Ovary (tissue), 7 donors: ENCODE measurements at regions not wholly inside any gene's neighbourhood (a gene's known extent, or its start where the extent isn't known, plus 50 kb on each side); places are given as distances from the start of the nearest gene placed in this dataset.

Source experiments
- DNase-seq, 5 donors: peaks; one replicate each; pipeline ENCODE4 v3.0.0-alpha.2; 2019 to 2020
- H3K27ac ChIP-seq, 2 donors: fragments of 200-600 bp; one replicate each; pipeline versions ENCODE4 v1.5.1 to v1.8.0; 2019 to 2022
- H3K27me3 ChIP-seq: fragments of 200-600 bp; one replicate; pipeline ENCODE4 v1.8.0; 2022
- H3K36me3 ChIP-seq: fragments of 200-600 bp; sonication (generic); one replicate; pipeline ENCODE4 v1.5.1; 2019
- H3K4me1 ChIP-seq: one replicate; pipeline ENCODE4 v1.8.1; 2013; ENCODE audit warnings: mild to moderate bottlenecking, moderate library complexity; ENCODE audit not compliant: insufficient read depth
- H3K4me3 ChIP-seq: fragments of 200-600 bp; sonication (generic); one replicate; pipeline ENCODE4 v1.5.1; 2017
- H3K9me3 ChIP-seq, 2 donors: fragments of 200-600 bp in 1 of 2; sonication (generic) in 1 of 2; one replicate each; pipeline versions ENCODE4 v1.5.1 to v1.8.1; 2013 to 2019; ENCODE audit warnings: mild to moderate bottlenecking in 1 of 2, moderate library complexity in 1 of 2
- EP300 ChIP-seq: sonication (generic); formaldehyde crosslinking; IDR thresholded peaks from one replicate; pipeline ENCODE4 v1.6.1; 2017; ENCODE audit warnings: antibody characterized with exemption
- POLR2A ChIP-seq: fragments of 450-650 bp; IDR thresholded peaks from one replicate; pipeline ENCODE4 v1.6.1; 2017; ENCODE audit warnings: antibody characterized with exemption, mild to moderate bottlenecking, moderate library complexity
- WGBS, 3 donors: extraction: QIAGEN DNeasy Blood & Tissue Kit in 1 of 3; methylation state at CpG; one replicate each; pipeline versions ENCODE4 v1.1.5 to v1.1.7; 2013 to 2017; 5-methylcytosine and 5-hydroxymethylcytosine counted together
- intact Hi-C, 4 donors: fragments of 100-400 bp; cut with DNase I; formaldehyde crosslinking; loops; one replicate each; pipeline versions ENCODE4 v1.11.0 to v1.15.1; 2022 to 2023
- TF ChIP-seq, protein P1 (sequence below), 3 donors: fragments of 450-650 bp in 2 of 3; fragments of 200-600 bp in 1 of 3; IDR thresholded peaks; one replicate each; pipeline versions ENCODE4 v1.5.1 to v1.8.0; 2016 to 2022; ENCODE audit warnings: antibody characterized with exemption in 3 of 3, mild to moderate bottlenecking in 1 of 3
- donor health status: DM: no; HTN: no; CAD: no; lungs with moderate emphysema.
- donor health status: DM: no; HTN: no; CAD: no.
- donor health status: Bipolar disorder and iron deficiency.
- donor health status: DM: no; HTN: no; CAD: no.
- donor health status: DM: yes; HTN: yes; CAD: no.

GRCh38 chr5:136674178-136674577 lies 308.8 kb upstream of the TRPC7 start:
- DNase-seq = no peak
- WGBS, 3 donors = 77 to 88% (median 80%) methylated on average over 4 of the region's 4 CpGs
- intact Hi-C loops = no loop called here
- H3K27me3 ChIP-seq = no peaks in the 10 kb centered on the region
- H3K4me3 ChIP-seq = no peak overlapping the region
- H3K27ac ChIP-seq = no peak overlapping the region
- no peaks in the 10 kb centered on the region for H3K9me3 ChIP-seq
- H3K36me3 ChIP-seq = no peaks in the 10 kb centered on the region
- H3K4me1 ChIP-seq = no peaks in the 10 kb centered on the region
- no peak for TF ChIP-seq EP300
- TF ChIP-seq, protein P1, sequence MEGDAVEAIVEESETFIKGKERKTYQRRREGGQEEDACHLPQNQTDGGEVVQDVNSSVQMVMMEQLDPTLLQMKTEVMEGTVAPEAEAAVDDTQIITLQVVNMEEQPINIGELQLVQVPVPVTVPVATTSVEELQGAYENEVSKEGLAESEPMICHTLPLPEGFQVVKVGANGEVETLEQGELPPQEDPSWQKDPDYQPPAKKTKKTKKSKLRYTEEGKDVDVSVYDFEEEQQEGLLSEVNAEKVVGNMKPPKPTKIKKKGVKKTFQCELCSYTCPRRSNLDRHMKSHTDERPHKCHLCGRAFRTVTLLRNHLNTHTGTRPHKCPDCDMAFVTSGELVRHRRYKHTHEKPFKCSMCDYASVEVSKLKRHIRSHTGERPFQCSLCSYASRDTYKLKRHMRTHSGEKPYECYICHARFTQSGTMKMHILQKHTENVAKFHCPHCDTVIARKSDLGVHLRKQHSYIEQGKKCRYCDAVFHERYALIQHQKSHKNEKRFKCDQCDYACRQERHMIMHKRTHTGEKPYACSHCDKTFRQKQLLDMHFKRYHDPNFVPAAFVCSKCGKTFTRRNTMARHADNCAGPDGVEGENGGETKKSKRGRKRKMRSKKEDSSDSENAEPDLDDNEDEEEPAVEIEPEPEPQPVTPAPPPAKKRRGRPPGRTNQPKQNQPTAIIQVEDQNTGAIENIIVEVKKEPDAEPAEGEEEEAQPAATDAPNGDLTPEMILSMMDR (IDR thresholded peaks at IDR 0.05) = no peak
- TF ChIP-seq POLR2A = no peak

DNA sequence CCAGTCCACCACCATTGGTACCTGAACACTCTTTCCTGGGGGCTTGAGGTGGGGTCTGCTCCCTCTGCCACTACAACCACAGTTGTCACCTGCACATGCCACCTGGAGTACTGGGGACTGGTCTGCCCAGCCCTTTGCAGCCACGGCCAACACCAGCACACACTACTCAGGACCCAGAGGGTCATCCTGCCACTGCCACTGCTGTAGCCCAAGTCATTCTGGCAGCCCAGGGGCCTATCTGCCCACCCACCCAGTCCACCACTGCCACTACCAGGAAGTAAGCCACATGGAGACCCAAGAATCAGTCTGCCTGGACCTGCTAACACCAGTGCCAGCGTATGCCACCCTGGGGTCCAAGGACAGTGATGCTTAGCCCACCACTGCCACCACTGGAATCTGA lies 302.4 kb upstream of the TRPC7 start:
- Histone ChIP-seq H3K27me3 (no peaks in the 10 kb centered on the region), H3K4me1 (no peaks in the 10 kb centered on the region), H3K4me3 (no peak overlapping the region), H3K9me3 (no peaks in the 10 kb centered on the region), H3K36me3 (no peaks in the 10 kb centered on the region), H3K27ac (no peak overlapping the region)
- 76 to 82% (median 81%) methylated on average over 2 of the region's 2 CpGs for WGBS, 3 donors
- TF ChIP-seq POLR2A (no peak), EP300 (no peak)
- TF ChIP-seq, protein P1 (IDR thresholded peaks at IDR 0.05) = no peak
- intact Hi-C loops = no loop called here
- no peak for DNase-seq

- 50 to 55% (median 54%) methylated on average over 7 to 8 of the region's 8 CpGs for WGBS, 3 donors
- no peak overlapping the region for H3K27ac ChIP-seq
- no peaks in the 10 kb centered on the region for H3K4me1 ChIP-seq
- H3K9me3 ChIP-seq = no peaks in the 10 kb centered on the region
- no peak for DNase-seq
- intact Hi-C loops = no loop called here
- no peak overlapping the region for H3K4me3 ChIP-seq
- TF ChIP-seq EP300 = no peak
- TF ChIP-seq, protein P1 (IDR thresholded peaks at IDR 0.05) = no peak
- no peak for TF ChIP-seq POLR2A
- H3K27me3 ChIP-seq = no peaks in the 10 kb centered on the region
- no peaks in the 10 kb centered on the region for H3K36me3 ChIP-seq
Observed at GRCh38 chr5:136666970-136667620, 301.8 kb upstream of the TRPC7 start.

GRCh38 chr5:136665331-136665730 lies 300.0 kb upstream of the TRPC7 start:
- Histone ChIP-seq H3K4me1 (no peaks in the 10 kb centered on the region), H3K9me3 (no peaks in the 10 kb centered on the region), H3K4me3 (no peak overlapping the region), H3K36me3 (no peaks in the 10 kb centered on the region), H3K27ac (no peak overlapping the region), H3K27me3 (no peaks in the 10 kb centered on the region)
- WGBS, 3 donors = 28 to 30% (median 28%) methylated on average over 1 of the region's 1 CpG
- intact Hi-C loops = no loop called here
- no peak for TF ChIP-seq EP300
- TF ChIP-seq, protein P1 (IDR thresholded peaks at IDR 0.05) = no peak
- TF ChIP-seq POLR2A = no peak
- no peak for DNase-seq
